BLaER1 treated with 17β-estradiol and CSF1 and Interleukin-3, amounts not matched to agents 10 nM and 100 nM (cell line): ENCODE measurements at regions not wholly inside any gene's neighbourhood (a gene's known extent, or its start where the extent isn't known, plus 50 kb on each side); places are given as distances from the start of the nearest gene placed in this dataset.

Experiments
- H3K27ac ChIP-seq, 11 experiments: shearing (Covaris generic); formaldehyde crosslinking; 2 replicates each; pipeline ENCODE4 v1.8.1; 2022
- H3K27me3 ChIP-seq, 11 experiments: shearing (Covaris generic); formaldehyde crosslinking; 2 replicates each; pipeline ENCODE4 v1.8.1; 2022
- H3K36me3 ChIP-seq, 11 experiments: shearing (Covaris generic); formaldehyde crosslinking; 2 replicates each; pipeline ENCODE4 v1.8.1; 2022
- H3K4me1 ChIP-seq, 10 experiments: shearing (Covaris generic); formaldehyde crosslinking; 2 replicates each; pipeline ENCODE4 v1.8.1; 2022
- H3K4me2 ChIP-seq, 11 experiments: shearing (Covaris generic); formaldehyde crosslinking; 2 replicates each; pipeline ENCODE4 v1.8.1; 2022
- H3K4me3 ChIP-seq, 10 experiments: shearing (Covaris generic); formaldehyde crosslinking; 2 replicates each; pipeline ENCODE4 v1.8.1; 2022
- H3K9ac ChIP-seq, 11 experiments: shearing (Covaris generic); formaldehyde crosslinking; 2 replicates each; pipeline ENCODE4 v1.8.1; 2022
- H3K9me3 ChIP-seq, 11 experiments: shearing (Covaris generic); formaldehyde crosslinking; replicated peaks in 1 of 11; 2 replicates each; pipeline ENCODE4 v1.8.1; 2022
- H4K20me1 ChIP-seq, 11 experiments: shearing (Covaris generic); formaldehyde crosslinking; 2 replicates each; pipeline ENCODE4 v1.8.1; 2022
- Cebpa-rat ChIP-seq, 11 experiments: shearing (Covaris generic); IDR thresholded peaks; 2 replicates each; pipeline ENCODE4 v1.8.1; 2022

DNA sequence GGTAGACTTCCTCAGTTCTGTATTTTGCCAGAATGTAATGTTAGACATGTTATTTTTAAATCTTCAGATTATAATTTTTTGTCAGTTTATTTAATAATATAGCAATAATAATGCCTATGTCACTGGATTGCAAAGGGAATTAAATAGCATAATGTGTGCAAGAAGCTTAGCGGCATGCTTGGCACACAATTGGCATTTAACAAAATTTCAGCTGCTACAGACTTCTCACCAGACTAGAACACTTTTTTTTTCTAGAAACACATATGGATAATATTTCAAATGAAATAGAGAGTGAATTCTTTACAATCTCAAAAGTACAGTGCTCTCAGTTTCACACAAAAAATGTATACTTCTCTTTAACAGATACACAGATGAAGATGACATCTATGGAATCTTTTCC lies 757.4 kb downstream of the CDH11 start:
- H3K4me2 ChIP-seq, result no peak overlapping the region

DNA sequence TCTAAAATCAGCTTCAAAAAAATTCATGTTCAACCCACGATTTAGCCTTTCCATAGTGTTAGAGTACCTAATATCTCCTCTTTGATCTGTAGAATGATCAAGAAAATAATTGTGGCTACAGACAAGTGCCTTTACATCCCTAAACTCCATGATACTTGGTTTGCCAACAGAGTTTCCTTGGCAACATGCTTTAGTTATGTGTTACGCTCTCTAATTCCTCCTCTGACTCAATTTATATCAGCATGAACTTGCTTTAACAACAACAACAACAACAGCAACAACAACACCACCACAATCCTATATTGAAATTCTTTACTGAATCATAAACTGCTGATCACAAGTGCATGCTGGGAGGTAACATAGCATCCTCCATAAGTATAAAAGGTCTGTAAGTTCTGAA lies 757.8 kb downstream of the CDH11 start:
- Histone ChIP-seq H3K4me2 (no peak overlapping the region), H3K27me3 (no peaks in the 10 kb centered on the region), H3K4me3 (no peak overlapping the region), H3K27ac (no peak overlapping the region), H3K4me1 (peaks cover 0 to 6% (median 0%) of the 10 kb centered on the region in 10 experiments; a peak in 2 of 20 replicates), H3K36me3 (no peaks in the 10 kb centered on the region), H3K9ac (no peak overlapping the region), H3K9me3 (no peaks in the 10 kb centered on the region), H4K20me1 (no peaks in the 10 kb centered on the region)
- TF ChIP-seq Cebpa-rat (IDR thresholded peaks at IDR 0.05), result no peak

More for the DNA sequence above, 757.4 kb downstream of the CDH11 start:
- no peak overlapping the region for H3K4me3 ChIP-seq
- no peak overlapping the region for H3K27ac ChIP-seq
- H3K27me3 ChIP-seq, result no peaks in the 10 kb centered on the region
- no peak overlapping the region for H3K9ac ChIP-seq
- TF ChIP-seq Cebpa-rat (IDR thresholded peaks at IDR 0.05), result no peak
- no peaks in the 10 kb centered on the region for H3K36me3 ChIP-seq
- H4K20me1 ChIP-seq, result no peaks in the 10 kb centered on the region
- peaks cover 0 to 6% (median 0%) of the 10 kb centered on the region in 10 experiments; a peak in 2 of 20 replicates for H3K4me1 ChIP-seq
- H3K9me3 ChIP-seq, result no peaks in the 10 kb centered on the region

GRCh38 chr16:64363039-64363438 lies 758.8 kb downstream of the CDH11 start:
- TF ChIP-seq Cebpa-rat (IDR thresholded peaks at IDR 0.05), result no peak
- no peaks in the 10 kb centered on the region for H3K9me3 ChIP-seq
- no peak overlapping the region for H3K27ac ChIP-seq
- no peaks in the 10 kb centered on the region for H3K36me3 ChIP-seq
- H3K4me1 ChIP-seq, result peaks cover 0 to 6% (median 0%) of the 10 kb centered on the region in 10 experiments; a peak in 2 of 20 replicates
- no peaks in the 10 kb centered on the region for H4K20me1 ChIP-seq
- H3K9ac ChIP-seq, result no peak overlapping the region
- H3K4me2 ChIP-seq, result no peak overlapping the region
- H3K4me3 ChIP-seq, result no peak overlapping the region
- no peaks in the 10 kb centered on the region for H3K27me3 ChIP-seq

GRCh38 chr16:64362193-64362592 lies 759.7 kb downstream of the CDH11 start:
- Histone ChIP-seq H4K20me1 (no peaks in the 10 kb centered on the region), H3K9ac (no peak overlapping the region), H3K27ac (no peak overlapping the region), H3K4me2 (peak overlapping the region in 1 of 11 experiments; percentile 3; a peak in 1 of 22 replicates), H3K9me3 (no peaks in the 10 kb centered on the region), H3K27me3 (no peaks in the 10 kb centered on the region), H3K36me3 (no peaks in the 10 kb centered on the region), H3K4me1 (peaks cover 0 to 14% (median 0%) of the 10 kb centered on the region in 10 experiments; a peak in 3 of 20 replicates), H3K4me3 (no peak overlapping the region)
- no peak for TF ChIP-seq Cebpa-rat (IDR thresholded peaks at IDR 0.05)

DNA sequence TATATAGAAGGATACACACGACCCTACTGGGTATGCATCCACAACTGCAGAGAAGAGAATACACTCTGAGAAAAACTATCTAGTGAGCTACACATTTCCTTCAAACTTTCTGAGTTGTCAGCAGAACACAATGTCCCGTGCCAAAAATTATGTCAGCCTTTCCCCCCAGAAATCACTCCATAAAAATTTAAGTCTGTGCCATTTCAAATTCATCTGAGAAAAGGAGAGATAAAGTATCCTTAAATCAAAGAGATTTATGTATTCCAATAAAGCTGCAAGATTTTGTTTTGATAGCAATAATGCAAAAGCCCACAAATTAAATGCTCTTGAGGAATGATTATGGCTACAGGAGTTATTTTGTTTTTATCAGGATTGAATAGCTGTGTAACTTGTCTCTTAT lies 760.1 kb downstream of the CDH11 start:
- Histone ChIP-seq H3K27me3 (no peaks in the 10 kb centered on the region), H3K4me2 (no peak overlapping the region), H3K4me3 (no peak overlapping the region), H3K36me3 (no peaks in the 10 kb centered on the region), H4K20me1 (no peaks in the 10 kb centered on the region), H3K9me3 (no peaks in the 10 kb centered on the region), H3K27ac (no peak overlapping the region), H3K9ac (no peak overlapping the region), H3K4me1 (peaks cover 0 to 18% (median 0%) of the 10 kb centered on the region in 10 experiments; a peak in 6 of 20 replicates)
- no peak for TF ChIP-seq Cebpa-rat (IDR thresholded peaks at IDR 0.05)

DNA sequence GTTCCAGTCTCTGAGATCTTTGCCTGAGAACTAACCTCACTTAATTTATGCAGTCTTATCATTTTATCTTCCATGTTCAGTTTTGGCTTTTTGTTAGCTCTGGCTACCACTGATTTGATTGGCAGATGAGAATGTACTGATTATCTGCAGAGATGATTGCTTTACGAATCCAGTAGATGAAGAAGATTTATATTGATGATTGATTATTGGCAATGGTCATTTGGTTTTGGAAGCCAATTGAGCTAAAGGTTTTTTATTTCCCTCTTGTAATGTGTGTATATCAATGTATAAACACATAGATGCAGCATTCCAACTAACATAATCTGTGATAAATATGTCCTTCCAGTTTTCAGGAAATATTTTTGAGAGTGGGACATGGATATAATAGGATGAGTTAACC lies 763.6 kb downstream of the CDH11 start:
- H3K9ac ChIP-seq, result no peak overlapping the region
- no peak overlapping the region for H3K27ac ChIP-seq
- TF ChIP-seq Cebpa-rat (IDR thresholded peaks at IDR 0.05), result no peak
- H3K4me1 ChIP-seq, result peaks cover 0 to 41% (median 0%) of the 10 kb centered on the region in 10 experiments; a peak in 6 of 20 replicates
- no peaks in the 10 kb centered on the region for H4K20me1 ChIP-seq
- H3K27me3 ChIP-seq, result no peaks in the 10 kb centered on the region
- H3K4me3 ChIP-seq, result no peak overlapping the region
- no peak overlapping the region for H3K4me2 ChIP-seq
- H3K9me3 ChIP-seq, result peaks cover 0 to 2% (median 0%) of the 10 kb centered on the region in 11 experiments; a peak in 2 of 22 replicates
- H3K36me3 ChIP-seq, result no peaks in the 10 kb centered on the region

DNA sequence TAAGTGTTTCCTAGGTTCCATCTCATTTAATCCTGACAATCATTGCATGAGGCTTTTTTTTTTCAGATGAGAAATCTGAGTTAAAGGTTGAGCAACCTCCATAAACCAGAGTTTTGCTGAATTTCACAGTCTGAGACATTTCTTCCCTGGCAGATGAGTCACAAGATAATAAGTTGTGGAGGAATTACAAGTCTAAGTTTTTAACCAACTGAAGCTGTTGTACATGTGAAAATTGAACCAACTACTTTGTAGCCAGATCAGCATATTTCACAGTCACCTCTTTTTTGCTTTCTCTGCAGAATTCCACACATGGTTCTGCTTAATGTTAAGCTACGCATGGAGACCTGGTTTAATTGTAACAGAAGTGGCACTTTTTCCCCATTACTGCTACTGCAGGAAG lies 765.6 kb downstream of the CDH11 start:
- Histone ChIP-seq H3K36me3 (no peaks in the 10 kb centered on the region), H3K9ac (no peak overlapping the region; a peak in 1 of 22 replicates), H3K27me3 (no peaks in the 10 kb centered on the region), H4K20me1 (no peaks in the 10 kb centered on the region), H3K4me2 (peak overlapping the region in 3 of 11 experiments; percentile 6 to 45 (median 35); a peak in 3 of 22 replicates), H3K4me3 (no peak overlapping the region), H3K9me3 (peaks cover 0 to 19% (median 0%) of the 10 kb centered on the region in 11 experiments; a peak in 4 of 22 replicates), H3K27ac (peak overlapping the region in 3 of 11 experiments; percentile 34 to 66 (median 57); a peak in 5 of 22 replicates), H3K4me1 (peaks cover 0 to 35% (median 0%) of the 10 kb centered on the region in 10 experiments; a peak in 6 of 20 replicates)
- TF ChIP-seq Cebpa-rat (IDR thresholded peaks at IDR 0.05), result 0 out of 22 replicates have a peak, but pooled peaks of 1 of the 11 experiments have one; percentile 15

DNA sequence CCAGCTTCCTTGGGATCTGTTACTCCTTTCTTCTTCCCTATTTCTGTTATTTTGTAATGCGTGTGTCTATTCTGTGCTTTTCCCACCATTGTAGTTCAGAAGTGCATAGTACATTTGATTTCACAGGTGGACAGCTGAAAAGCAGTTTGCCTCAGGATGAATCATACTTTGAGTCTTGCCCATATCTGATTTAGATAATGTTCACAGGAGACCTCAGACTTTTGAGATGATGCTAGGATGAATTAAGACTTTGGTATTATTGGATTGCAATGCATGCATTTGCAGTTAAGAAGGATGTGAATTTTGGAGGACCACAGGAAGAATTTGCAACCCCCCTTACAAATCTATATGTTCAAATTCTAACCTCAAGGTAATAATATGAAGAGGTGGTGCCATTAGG lies 769.6 kb downstream of the CDH11 start:
- no peak for TF ChIP-seq Cebpa-rat (IDR thresholded peaks at IDR 0.05)
- Histone ChIP-seq H3K9me3 (peaks cover 0 to 19% (median 0%) of the 10 kb centered on the region in 11 experiments; a peak in 4 of 22 replicates), H4K20me1 (no peaks in the 10 kb centered on the region), H3K9ac (no peak overlapping the region), H3K4me2 (no peak overlapping the region), H3K4me3 (no peak overlapping the region), H3K27ac (no peak overlapping the region), H3K4me1 (peaks cover 0 to 57% (median 0%) of the 10 kb centered on the region in 10 experiments; a peak in 6 of 20 replicates), H3K27me3 (no peaks in the 10 kb centered on the region), H3K36me3 (no peaks in the 10 kb centered on the region)

DNA sequence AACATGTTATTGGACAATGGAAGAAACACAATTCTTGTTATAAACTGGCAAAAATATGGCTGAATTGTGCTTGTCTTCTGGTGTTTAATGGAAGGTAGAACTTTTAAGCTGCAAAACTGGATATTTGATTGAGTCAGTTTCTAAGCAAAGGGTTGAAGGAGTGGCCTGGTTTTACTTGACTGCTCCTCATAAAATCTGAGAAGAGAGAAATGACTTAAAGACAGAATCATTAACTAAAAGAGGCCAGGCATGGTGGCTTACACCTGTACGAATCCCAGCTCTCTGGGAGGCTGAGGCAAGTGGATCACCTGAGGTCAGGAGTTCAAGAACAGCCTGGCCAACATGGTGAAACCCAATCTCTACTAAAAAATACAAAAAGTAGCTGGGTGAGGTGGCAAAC lies 770.7 kb downstream of the CDH11 start:
- Histone ChIP-seq H3K4me1 (peaks cover 0 to 47% (median 0%) of the 10 kb centered on the region in 10 experiments; a peak in 6 of 20 replicates), H3K9ac (no peak overlapping the region), H3K4me3 (no peak overlapping the region), H3K27ac (no peak overlapping the region), H4K20me1 (no peaks in the 10 kb centered on the region), H3K36me3 (no peaks in the 10 kb centered on the region), H3K9me3 (peaks cover 0 to 19% (median 0%) of the 10 kb centered on the region in 11 experiments; a peak in 4 of 22 replicates), H3K4me2 (no peak overlapping the region), H3K27me3 (no peaks in the 10 kb centered on the region)
- no peak for TF ChIP-seq Cebpa-rat (IDR thresholded peaks at IDR 0.05)

DNA sequence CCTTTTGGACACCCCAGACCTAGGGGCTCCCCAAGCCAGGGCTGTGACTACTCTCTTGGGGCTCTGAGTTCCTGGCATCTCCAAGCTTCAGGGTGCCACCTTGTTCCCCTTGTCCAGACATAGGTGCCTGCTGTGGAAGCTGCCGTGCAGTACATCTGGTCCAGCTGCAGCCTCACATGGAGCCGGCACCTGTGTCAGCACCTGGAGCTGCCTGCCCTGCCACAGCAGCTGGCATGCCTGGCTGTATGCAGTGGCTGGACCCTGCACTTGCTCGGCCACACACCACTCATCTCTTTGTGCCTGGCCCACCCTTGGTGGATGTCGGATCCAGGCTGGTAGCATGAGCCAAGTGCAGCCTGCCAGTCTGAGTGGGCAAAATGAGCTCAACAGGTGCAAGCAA lies 775.8 kb downstream of the CDH11 start:
- no peak overlapping the region for H3K4me3 ChIP-seq
- H3K27me3 ChIP-seq, result no peaks in the 10 kb centered on the region
- no peaks in the 10 kb centered on the region for H3K36me3 ChIP-seq
- H3K4me2 ChIP-seq, result no peak overlapping the region
- no peak for TF ChIP-seq Cebpa-rat (IDR thresholded peaks at IDR 0.05)
- H4K20me1 ChIP-seq, result no peaks in the 10 kb centered on the region
- peaks cover 0 to 43% (median 0%) of the 10 kb centered on the region in 10 experiments; a peak in 4 of 20 replicates for H3K4me1 ChIP-seq
- no peak overlapping the region for H3K9ac ChIP-seq
- peaks cover 3 to 25% (median 19%) of the 10 kb centered on the region in 11 experiments; a peak in 18 of 22 replicates for H3K9me3 ChIP-seq
- H3K27ac ChIP-seq, result no peak overlapping the region
